ENCODE measurements at regions not wholly inside any gene's neighbourhood (a gene's known extent, or its start where the extent isn't known, plus 50 kb on each side); places are given as distances from the start of the nearest gene placed in this dataset.

DNA sequence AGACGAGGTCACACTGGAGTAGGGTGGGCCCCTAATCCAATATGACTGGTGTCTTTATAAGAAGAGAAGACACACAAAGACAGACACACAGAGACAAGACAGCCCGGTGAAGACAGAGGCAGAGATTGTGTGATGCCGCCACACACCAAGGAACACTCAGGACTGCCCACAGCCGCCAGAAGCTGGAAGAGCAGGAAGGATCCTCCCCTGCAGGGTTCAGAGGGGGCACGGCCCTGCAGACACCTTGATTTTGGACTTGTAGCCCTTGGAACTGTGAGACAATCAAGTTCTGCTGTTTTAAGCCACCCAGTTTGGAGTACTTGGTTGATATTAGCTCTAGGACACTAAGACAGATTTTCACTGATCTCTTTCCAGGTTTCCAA, 72.1 kb upstream of the NANOS1 start:
- H3K27me3 ChIP-seq (replicated peaks; ENCODE audit: control insufficient read depth, insufficient read depth, low read length): no peaks in the 10 kb centered on the region
- TF ChIP-seq CTCF (IDR thresholded peaks at IDR 0.05; ENCODE audit: insufficient read depth, low read length, poor library complexity, severe bottlenecking): no peak
- H3K4me3 ChIP-seq (replicated peaks; ENCODE audit: low read depth, low read length): no peak overlapping the region
- no peaks in the 10 kb centered on the region for H3K36me3 ChIP-seq (ENCODE audit: control insufficient read depth, insufficient read depth, low read length)
- DNase-seq (ENCODE audit: extremely low read depth, insufficient read length): no peak

DNA sequence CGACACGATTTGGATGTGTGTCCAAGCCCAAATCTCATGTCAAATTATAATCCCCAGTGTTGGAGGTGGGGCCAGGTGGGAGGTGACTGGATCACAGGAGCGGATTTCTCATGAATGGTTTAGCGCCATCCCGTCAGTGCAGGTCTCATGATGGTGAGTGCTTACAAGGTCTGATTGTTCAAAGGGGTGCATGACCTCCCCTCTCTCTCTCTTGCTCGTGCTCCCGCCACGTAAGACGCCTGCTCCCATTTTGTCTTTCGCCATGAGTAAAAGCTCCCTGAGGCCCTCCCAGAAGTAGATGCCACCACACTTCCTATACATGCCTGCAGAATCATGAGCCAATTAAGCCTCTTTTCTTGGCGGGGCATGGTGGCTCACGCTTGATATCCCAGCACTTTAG, 71.5 kb upstream of the NANOS1 start:
- no peak for DNase-seq (ENCODE audit: extremely low read depth, insufficient read length)
- H3K27me3 ChIP-seq (replicated peaks; ENCODE audit: control insufficient read depth, insufficient read depth, low read length): no peaks in the 10 kb centered on the region
- H3K36me3 ChIP-seq (ENCODE audit: control insufficient read depth, insufficient read depth, low read length): no peaks in the 10 kb centered on the region
- H3K4me3 ChIP-seq (replicated peaks; ENCODE audit: low read depth, low read length): no peak overlapping the region
- TF ChIP-seq CTCF (IDR thresholded peaks at IDR 0.05; ENCODE audit: insufficient read depth, low read length, poor library complexity, severe bottlenecking): no peak

GRCh38 chr10:118958559-118958958, 71.0 kb upstream of the NANOS1 start:
- DNase-seq (ENCODE audit: extremely low read depth, insufficient read length): no peak
- Histone ChIP-seq H3K27me3 (replicated peaks; ENCODE audit: control insufficient read depth, insufficient read depth, low read length) (no peaks in the 10 kb centered on the region), H3K36me3 (ENCODE audit: control insufficient read depth, insufficient read depth, low read length) (no peaks in the 10 kb centered on the region), H3K4me3 (replicated peaks; ENCODE audit: low read depth, low read length) (no peak overlapping the region)
- no peak for TF ChIP-seq CTCF (IDR thresholded peaks at IDR 0.05; ENCODE audit: insufficient read depth, low read length, poor library complexity, severe bottlenecking)

- no peak overlapping the region for H3K4me3 ChIP-seq (replicated peaks; ENCODE audit: low read depth, low read length)
- no peaks in the 10 kb centered on the region for H3K36me3 ChIP-seq (ENCODE audit: control insufficient read depth, insufficient read depth, low read length)
- no peak for TF ChIP-seq CTCF (IDR thresholded peaks at IDR 0.05; ENCODE audit: insufficient read depth, low read length, poor library complexity, severe bottlenecking)
- no peak for DNase-seq (ENCODE audit: extremely low read depth, insufficient read length)
- H3K27me3 ChIP-seq (replicated peaks; ENCODE audit: control insufficient read depth, insufficient read depth, low read length): no peaks in the 10 kb centered on the region
Measured at GRCh38 chr10:118958984-118959925, 70.3 kb upstream of the NANOS1 start.

DNA sequence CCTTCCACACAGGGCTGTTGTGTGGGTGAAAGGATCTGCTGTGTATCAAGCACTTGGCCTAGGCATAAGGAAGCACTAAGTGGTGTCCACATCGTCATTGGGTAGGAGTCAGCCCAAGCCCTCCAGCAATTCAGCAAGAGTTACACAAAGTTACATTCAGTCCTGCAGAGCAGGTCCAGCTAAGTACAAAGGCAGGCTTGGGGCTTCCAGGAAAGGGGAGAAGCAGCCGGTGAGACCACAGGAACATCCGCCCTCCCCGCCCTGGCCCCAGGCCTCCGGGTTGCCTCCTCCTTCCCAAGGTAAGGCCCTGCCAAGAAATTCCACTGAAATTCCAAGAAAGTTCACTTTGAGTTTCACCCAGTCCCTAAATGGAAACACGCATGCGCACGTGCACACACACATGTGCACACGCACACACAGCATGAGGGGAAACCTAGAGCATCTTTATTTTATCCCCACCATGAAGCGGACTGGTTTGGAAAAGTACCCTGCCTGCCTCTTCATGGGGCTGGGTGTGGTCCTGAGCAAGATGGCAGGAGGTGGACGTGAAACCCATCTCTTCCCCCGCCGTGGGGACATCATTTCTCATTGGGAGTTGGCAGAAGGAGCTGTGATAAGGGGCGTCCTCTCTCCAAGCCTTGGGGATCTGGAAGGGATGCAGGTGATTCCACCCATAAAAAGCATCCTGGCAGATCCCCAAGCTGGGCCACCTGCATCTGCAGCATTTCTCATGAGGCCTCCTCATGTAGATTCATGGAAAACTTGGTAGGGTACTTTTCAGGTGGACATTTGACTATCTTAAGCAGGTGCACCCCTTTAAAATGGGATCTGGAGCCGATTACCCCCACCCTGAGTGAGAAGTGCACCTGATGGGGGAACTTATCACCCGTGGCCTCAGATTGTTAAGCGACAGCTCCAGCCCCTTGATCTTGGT, 69.1 kb upstream of the NANOS1 start:
- DNase-seq (ENCODE audit: extremely low read depth, insufficient read length): no peak
- TF ChIP-seq CTCF (IDR thresholded peaks at IDR 0.05; ENCODE audit: insufficient read depth, low read length, poor library complexity, severe bottlenecking): no peak
- Histone ChIP-seq H3K4me3 (replicated peaks; ENCODE audit: low read depth, low read length) (no peak overlapping the region), H3K36me3 (ENCODE audit: control insufficient read depth, insufficient read depth, low read length) (no peaks in the 10 kb centered on the region), H3K27me3 (replicated peaks; ENCODE audit: control insufficient read depth, insufficient read depth, low read length) (no peaks in the 10 kb centered on the region; the same call in none of the 2 replicates)
